IMR-90 (cell line): ENCODE measurements at regions not wholly inside any gene's neighbourhood (a gene's known extent, or its start where the extent isn't known, plus 50 kb on each side); places are given as distances from the start of the nearest gene placed in this dataset.

Experiments
- ATAC-seq: fragments of 200-7000 bp; cut with Tn5 transposase; 2 replicates; pipeline ENCODE4 v1.9.1; 2020; ENCODE audit warnings: low read depth, mild to moderate bottlenecking, moderate library complexity
- BruUV-seq: library from RNA; stranded (reverse); fragments of 400-500 nt; replicated peaks from 2 replicates; lab custom pipeline; 2021; lab: Mats Ljungman, UMichigan
- CTCF ChIA-PET: fragments of 300-600 bp; formaldehyde crosslinking; extraction: SDS; loops from one replicate; lab custom pipeline; 2021; ENCODE audit warnings: antibody characterized with exemption; lab: Yijun Ruan, JAX
- POLR2A ChIA-PET: fragments of 300-600 bp; sonication (Branson Sonifier 250); formaldehyde crosslinking; loops from one replicate; lab custom pipeline; 2022; ENCODE audit warnings: antibody characterized with exemption; ENCODE audit not compliant: unreplicated experiment; lab: Charles Lee
- DNase-seq: peaks from one replicate; pipeline ENCODE4 v3.0.0; 2013
- H2AFZ ChIP-seq: replicated peaks from 2 replicates; pipeline ENCODE3; 2013; ENCODE audit warnings: low read length, mild to moderate bottlenecking; ENCODE audit not compliant: poor library complexity
- H2AK5ac ChIP-seq: 2 replicates; pipeline ENCODE4 v1.6.1; 2013; ENCODE audit warnings: low read depth, low read length, inconsistent platforms
- H2AK9ac ChIP-seq: replicated peaks from 2 replicates; pipeline ENCODE3; 2013; ENCODE audit warnings: mild to moderate bottlenecking, low read depth, low read length, moderate library complexity; ENCODE audit not compliant: poor library complexity
- H2BK120ac ChIP-seq: 2 replicates; pipeline ENCODE4 v1.6.1; 2013; ENCODE audit warnings: low read depth, low read length, inconsistent platforms
- H2BK15ac ChIP-seq: 3 replicates; pipeline ENCODE4 v1.6.1; 2013; ENCODE audit warnings: low read depth, low read length, inconsistent platforms
- H2BK20ac ChIP-seq: 2 replicates; pipeline ENCODE4 v1.6.1; 2013; ENCODE audit warnings: low read depth, mild to moderate bottlenecking, inconsistent platforms, low read length, moderate library complexity
- H2BK5ac ChIP-seq: 2 replicates; pipeline ENCODE4 v1.6.1; 2013; ENCODE audit warnings: mild to moderate bottlenecking, low read depth, low read length, inconsistent platforms; ENCODE audit not compliant: poor library complexity, severe bottlenecking
- H3K14ac ChIP-seq: replicated peaks from 2 replicates; pipeline ENCODE4 v1.6.1; 2013; ENCODE audit warnings: low read depth, low read length, inconsistent platforms
- H3K18ac ChIP-seq: 2 replicates; pipeline ENCODE4 v1.6.1; 2013; ENCODE audit warnings: low read depth, low read length, control low read depth
- H3K23ac ChIP-seq: 2 replicates; pipeline ENCODE4 v1.6.1; 2013; ENCODE audit warnings: low read depth, low read length, inconsistent platforms
- H3K27ac ChIP-seq: 2 replicates; pipeline ENCODE4 v1.5.1; 2013; ENCODE audit warnings: mild to moderate bottlenecking, control low read depth, low read length; ENCODE audit not compliant: insufficient read depth
- H3K27me3 ChIP-seq: 2 replicates; pipeline ENCODE4 v1.6.1; 2013; ENCODE audit warnings: low read length; ENCODE audit not compliant: control insufficient read depth, insufficient read depth
- H3K36me3 ChIP-seq: 2 replicates; pipeline ENCODE4 v1.6.1; 2013; ENCODE audit warnings: low read length, mixed read lengths; ENCODE audit not compliant: control insufficient read depth, insufficient read depth
- H3K4ac ChIP-seq: 2 replicates; pipeline ENCODE4 v1.6.1; 2013; ENCODE audit warnings: low read depth, low read length, inconsistent platforms
- H3K4me1 ChIP-seq: 2 replicates; pipeline ENCODE4 v1.6.1; 2013; ENCODE audit warnings: low read length, mixed read lengths; ENCODE audit not compliant: control insufficient read depth, insufficient read depth
- H3K4me2 ChIP-seq: 2 replicates; pipeline ENCODE4 v1.6.1; 2013; ENCODE audit warnings: low read depth, mild to moderate bottlenecking, control low read depth, low read length, moderate library complexity
- H3K4me3 ChIP-seq: 2 replicates; pipeline ENCODE4 v1.5.1; 2013; ENCODE audit warnings: low read depth, mild to moderate bottlenecking, control low read depth, low read length, moderate library complexity; ENCODE audit not compliant: insufficient read depth
- H3K56ac ChIP-seq: 2 replicates; pipeline ENCODE4 v1.6.1; 2013; ENCODE audit warnings: low read length, inconsistent platforms; ENCODE audit not compliant: insufficient read depth; ENCODE audit errors: extremely low read depth
- H3K79me1 ChIP-seq, 2 experiments: 2 replicates each; pipeline ENCODE4 v1.6.1; 2013; ENCODE audit warnings: low read length in 2 of 2, inconsistent platforms in 1 of 2, low read depth in 1 of 2
- H3K9ac ChIP-seq: 2 replicates; pipeline ENCODE4 v1.6.1; 2013; ENCODE audit warnings: low read depth, low read length, control low read depth
- H3K9me1 ChIP-seq: 2 replicates; pipeline ENCODE4 v1.6.1; 2013; ENCODE audit warnings: low read length, inconsistent platforms; ENCODE audit not compliant: insufficient read depth
- H3K9me3 ChIP-seq: 2 replicates; pipeline ENCODE4 v1.6.1; 2013; ENCODE audit warnings: low read length; ENCODE audit not compliant: control insufficient read depth, insufficient read depth
- H4K20me1 ChIP-seq: 2 replicates; pipeline ENCODE4 v1.6.1; 2013; ENCODE audit warnings: low read length, inconsistent platforms; ENCODE audit not compliant: insufficient read depth
- H4K5ac ChIP-seq: 2 replicates; pipeline ENCODE4 v1.6.1; 2013; ENCODE audit warnings: mild to moderate bottlenecking, low read depth, low read length, control low read depth
- H4K8ac ChIP-seq, 2 experiments: 2 replicates each; pipeline ENCODE4 v1.6.1; 2013; ENCODE audit warnings: low read depth in 2 of 2, low read length in 2 of 2, control low read depth in 1 of 2, inconsistent platforms in 1 of 2
- H4K91ac ChIP-seq: 2 replicates; pipeline ENCODE4 v1.6.1; 2013; ENCODE audit warnings: low read depth, low read length, inconsistent platforms; ENCODE audit not compliant: insufficient read depth
- BHLHE40 ChIP-seq: fragments of 150-350 bp; IDR thresholded peaks from 2 replicates; pipeline ENCODE4 v1.6.1; 2016; ENCODE audit warnings: mild to moderate bottlenecking, low read depth, low read length
- CTCF ChIP-seq: conservative IDR thresholded peaks from 2 replicates; pipeline ENCODE4 v1.5.1; 2012; ENCODE audit warnings: mild to moderate bottlenecking, low read depth, low read length, improper control_type of control experiment
- ELK1 ChIP-seq: fragments of 150-350 bp; IDR thresholded peaks from 2 replicates; pipeline ENCODE4 v1.6.1; 2016; ENCODE audit warnings: low read depth, mild to moderate bottlenecking, low read length, moderate library complexity, borderline replicate concordance
- FOS ChIP-seq: fragments of 150-350 bp; IDR thresholded peaks from 2 replicates; pipeline ENCODE4 v1.6.1; 2016; ENCODE audit warnings: low read depth, low read length
- NFE2L2 ChIP-seq: fragments of 150-350 bp; IDR thresholded peaks from 2 replicates; pipeline ENCODE4 v1.6.1; 2016; ENCODE audit warnings: low read depth, mild to moderate bottlenecking, low read length
- POLR2A ChIP-seq: IDR thresholded peaks from 2 replicates; pipeline ENCODE4 v1.6.1; 2012; ENCODE audit warnings: mild to moderate bottlenecking, low read depth, low read length
- RAD21 ChIP-seq: IDR thresholded peaks from 2 replicates; pipeline ENCODE4 v1.6.1; 2012; ENCODE audit warnings: low read length, improper control_type of control experiment
- RCOR1 ChIP-seq: IDR thresholded peaks from 2 replicates; pipeline ENCODE4 v1.6.1; 2012; ENCODE audit warnings: mild to moderate bottlenecking, low read length, improper control_type of control experiment; ENCODE audit not compliant: insufficient replicate concordance
- RFX5 ChIP-seq: IDR thresholded peaks from 2 replicates; pipeline ENCODE4 v1.8.0; 2012; ENCODE audit warnings: low read depth, mild to moderate bottlenecking, low read length, moderate library complexity
- USF2 ChIP-seq: fragments of 150-350 bp; IDR thresholded peaks from 2 replicates; pipeline ENCODE4 v1.6.1; 2017; ENCODE audit warnings: mild to moderate bottlenecking, antibody characterized with exemption, low read length, low read depth
- WGBS, 2 experiments: methylation state at CpG; one replicate each; pipeline versions ENCODE4 v1.1.5 to v1.1.7; 2013; ENCODE audit warnings: missing lambda C conversion rate in 2 of 2; ENCODE audit not compliant: insufficient read length in 1 of 2; ENCODE audit errors: extremely low coverage in 2 of 2; 5-methylcytosine and 5-hydroxymethylcytosine counted together
- dilution Hi-C: fragments of 300-500 bp; cut with HindIII; formaldehyde crosslinking; loops from one replicate; pipeline ENCODE4 v1.14.3; 2018; ENCODE audit warnings: low sequenced_read_pairs; ENCODE audit not compliant: unreplicated experiment
- in situ Hi-C: fragments of 300-500 bp; cut with MboI; formaldehyde crosslinking; loops from 3 replicates; pipeline ENCODE4 v1.14.3; 2019; ENCODE audit warnings: low sequenced_read_pairs, inconsistent platforms, mixed read lengths
- intact Hi-C: fragments of 100-400 bp; cut with micrococcal nuclease; formaldehyde crosslinking; loops from 2 replicates; pipeline ENCODE4 v1.10.0; 2022

GRCh38 chr9:120263836-120264235 lies 316.1 kb downstream of the CDK5RAP2 start:
- no peak overlapping the region for H2AFZ ChIP-seq
- no peak overlapping the region for H2BK5ac ChIP-seq
- in situ Hi-C loops (no loop called here), dilution Hi-C loops (no loop called here), intact Hi-C loops (no loop called here)
- CTCF ChIA-PET: no interaction called here
- no peak overlapping the region for H3K9ac ChIP-seq
- H4K8ac ChIP-seq: no peak overlapping the region
- H2BK120ac ChIP-seq: no peak overlapping the region
- no peaks in the 10 kb centered on the region for H3K4me1 ChIP-seq
- no peaks in the 10 kb centered on the region for H3K9me3 ChIP-seq
- H3K36me3 ChIP-seq: no peaks in the 10 kb centered on the region
- H3K4me2 ChIP-seq: no peak overlapping the region
- no peak overlapping the region for H3K14ac ChIP-seq
- H3K4ac ChIP-seq: no peak overlapping the region
- no peak overlapping the region for H2AK5ac ChIP-seq
- no peak overlapping the region for H2BK15ac ChIP-seq
- no peaks in the 10 kb centered on the region for H3K79me1 ChIP-seq
- no CpG with 5 or more reads among the region's 4 CpGs for WGBS, 2 experiments
- ATAC-seq (no peak), DNase-seq (no peak)
- no peak overlapping the region for H3K27ac ChIP-seq
- H3K18ac ChIP-seq: no peak overlapping the region
- no peak overlapping the region for H4K91ac ChIP-seq
- no peaks in the 10 kb centered on the region for H3K9me1 ChIP-seq
- H4K20me1 ChIP-seq: no peaks in the 10 kb centered on the region
- H3K56ac ChIP-seq: no peak overlapping the region
- BruUV-seq: no TSS peak
- no peak overlapping the region for H3K23ac ChIP-seq
- no peak overlapping the region for H2AK9ac ChIP-seq
- no peak overlapping the region for H4K5ac ChIP-seq
- TF ChIP-seq RCOR1 (no peak), CTCF (no peak), ELK1 (no peak), FOS (no peak), USF2 (no peak), BHLHE40 (no peak), POLR2A (no peak), RFX5 (no peak), RAD21 (no peak), NFE2L2 (no peak)
- no peak overlapping the region for H2BK20ac ChIP-seq
- H3K4me3 ChIP-seq: no peak overlapping the region
- POLR2A ChIA-PET: no interaction called here
- no peaks in the 10 kb centered on the region for H3K27me3 ChIP-seq
